Ovary (tissue), 3 donors: ENCODE measurements at regions not wholly inside any gene's neighbourhood (a gene's known extent, or its start where the extent isn't known, plus 50 kb on each side); places are given as distances from the start of the nearest gene placed in this dataset.

ENCODE experiments used
- CTCF ChIP-seq, 3 donors: fragments of 450-650 bp in 2 of 3; fragments of 200-600 bp in 1 of 3; IDR thresholded peaks; one replicate each; pipeline versions ENCODE4 v1.5.1 to v1.8.0; 2016 to 2022; ENCODE audit warnings: antibody characterized with exemption in 3 of 3, mild to moderate bottlenecking in 1 of 3
- EP300 ChIP-seq: sonication (generic); formaldehyde crosslinking; IDR thresholded peaks from one replicate; pipeline ENCODE4 v1.6.1; 2017; ENCODE audit warnings: antibody characterized with exemption
- POLR2A ChIP-seq: fragments of 450-650 bp; IDR thresholded peaks from one replicate; pipeline ENCODE4 v1.6.1; 2017; ENCODE audit warnings: antibody characterized with exemption, mild to moderate bottlenecking, moderate library complexity
- donor health status: DM: no; HTN: no; CAD: no.

GRCh38 chr5:136906545-136906944, 541.2 kb upstream of the TRPC7 start:
- no peak for TF ChIP-seq CTCF (IDR thresholded peaks at IDR 0.05)
- no peak for TF ChIP-seq POLR2A
- no peak for TF ChIP-seq EP300
